PC-3 (cell line): ENCODE measurements at regions not wholly inside any gene's neighbourhood (a gene's known extent, or its start where the extent isn't known, plus 50 kb on each side); places are given as distances from the start of the nearest gene placed in this dataset.

Experiments used
- ATAC-seq: fragments of 200-7000 bp; cut with Tn5 transposase; 2 replicates; pipeline ENCODE4 v1.9.1; 2020; ENCODE audit warnings: mild to moderate bottlenecking, moderate library complexity
- BruUV-seq: library from RNA; stranded (reverse); fragments of 400-500 nt; replicated peaks from 2 replicates; lab custom pipeline; 2021; lab: Mats Ljungman, UMichigan
- CTCF ChIA-PET: fragments of 300-600 bp; sonication (Branson Sonifier 250); formaldehyde crosslinking; loops from one replicate; lab custom pipeline; 2022; ENCODE audit warnings: antibody characterized with exemption; lab: Charles Lee
- POLR2A ChIA-PET: fragments of 300-600 bp; sonication (Branson Sonifier 250); formaldehyde crosslinking; loops from one replicate; lab custom pipeline; 2022; ENCODE audit warnings: antibody characterized with exemption; ENCODE audit not compliant: unreplicated experiment; lab: Charles Lee
- DNase-seq: peaks from one replicate; pipeline ENCODE4 v3.0.0-alpha.2; 2015
- H2AFZ ChIP-seq: fragments of 300-600 bp; sonication (generic); 2 replicates; pipeline ENCODE4 v1.6.0; 2016; ENCODE audit warnings: antibody characterized with exemption, low read length
- H3F3A ChIP-seq: fragments of 300-600 bp; sonication (generic); one replicate; pipeline ENCODE4 v1.6.0; 2017; ENCODE audit warnings: antibody characterized with exemption, low read length, control low read depth, mild to moderate bottlenecking; ENCODE audit not compliant: unreplicated experiment
- H3K27ac ChIP-seq: fragments of 300-600 bp; sonication (generic); 2 replicates; pipeline ENCODE4 v1.5.1; 2016; ENCODE audit warnings: mild to moderate bottlenecking, low read length
- H3K27me3 ChIP-seq: fragments of 300-600 bp; sonication (generic); 2 replicates; pipeline ENCODE4 v1.6.1; 2016; ENCODE audit warnings: low read length, mixed read lengths
- H3K36me3 ChIP-seq: fragments of 300-600 bp; sonication (generic); 2 replicates; pipeline ENCODE4 v1.6.1; 2016; ENCODE audit warnings: low read depth, mixed run types, low read length, mixed read lengths
- H3K4me1 ChIP-seq: fragments of 300-600 bp; sonication (generic); 2 replicates; pipeline ENCODE4 v1.5.1; 2016; ENCODE audit warnings: low read length; ENCODE audit not compliant: insufficient read depth
- H3K4me2 ChIP-seq: fragments of 300-600 bp; sonication (generic); 2 replicates; pipeline ENCODE4 v1.6.0; 2016; ENCODE audit warnings: low read length
- H3K4me3 ChIP-seq: fragments of 300-600 bp; sonication (generic); 2 replicates; pipeline ENCODE4 v1.5.1; 2016; ENCODE audit warnings: mild to moderate bottlenecking, low read length, mixed read lengths
- H3K79me2 ChIP-seq: fragments of 300-600 bp; sonication (generic); 2 replicates; pipeline ENCODE4 v1.6.1; 2017; ENCODE audit warnings: low read length, mixed read lengths
- H3K9ac ChIP-seq: fragments of 300-600 bp; sonication (generic); 2 replicates; pipeline ENCODE4 v1.6.0; 2016; ENCODE audit warnings: mild to moderate bottlenecking, low read length
- H3K9me2 ChIP-seq: fragments of 300-600 bp; sonication (generic); replicated peaks from 2 replicates; pipeline ENCODE4 v1.6.1; 2016; ENCODE audit warnings: mixed run types, low read length, mixed read lengths
- H3K9me3 ChIP-seq: fragments of 300-600 bp; sonication (generic); 2 replicates; pipeline ENCODE4 v1.6.1; 2016; ENCODE audit warnings: low read length, mixed read lengths
- H4K20me1 ChIP-seq: fragments of 300-600 bp; sonication (generic); 2 replicates; pipeline ENCODE4 v1.6.1; 2016; ENCODE audit warnings: low read length, mixed read lengths
- EZH2 ChIP-seq: fragments of 300-600 bp; sonication (generic); IDR thresholded peaks from one replicate; pipeline ENCODE4 v1.6.1; 2017; ENCODE audit warnings: antibody characterized with exemption, mild to moderate bottlenecking, low read length; ENCODE audit not compliant: unreplicated experiment
- EZH2phosphoT487 ChIP-seq: fragments of 300-600 bp; sonication (generic); IDR thresholded peaks from 2 replicates; pipeline ENCODE4 v1.6.1; 2018; ENCODE audit warnings: mild to moderate bottlenecking, antibody characterized with exemption, low read length, borderline replicate concordance
- intact Hi-C: fragments of 100-400 bp; cut with micrococcal nuclease; formaldehyde crosslinking; loops from 2 replicates; pipeline ENCODE4 v1.9.0; 2023
- TF ChIP-seq, protein P1 (sequence below): fragments of 300-600 bp; sonication (generic); conservative IDR thresholded peaks from 2 replicates; pipeline ENCODE4 v1.5.1; 2017; ENCODE audit warnings: antibody characterized with exemption, low read depth, mild to moderate bottlenecking, low read length

- H2AFZ ChIP-seq: no peak overlapping the region
These were observed 213.8 kb upstream of the HAAO start for GRCh38 chr2:43005975-43006833.

DNA sequence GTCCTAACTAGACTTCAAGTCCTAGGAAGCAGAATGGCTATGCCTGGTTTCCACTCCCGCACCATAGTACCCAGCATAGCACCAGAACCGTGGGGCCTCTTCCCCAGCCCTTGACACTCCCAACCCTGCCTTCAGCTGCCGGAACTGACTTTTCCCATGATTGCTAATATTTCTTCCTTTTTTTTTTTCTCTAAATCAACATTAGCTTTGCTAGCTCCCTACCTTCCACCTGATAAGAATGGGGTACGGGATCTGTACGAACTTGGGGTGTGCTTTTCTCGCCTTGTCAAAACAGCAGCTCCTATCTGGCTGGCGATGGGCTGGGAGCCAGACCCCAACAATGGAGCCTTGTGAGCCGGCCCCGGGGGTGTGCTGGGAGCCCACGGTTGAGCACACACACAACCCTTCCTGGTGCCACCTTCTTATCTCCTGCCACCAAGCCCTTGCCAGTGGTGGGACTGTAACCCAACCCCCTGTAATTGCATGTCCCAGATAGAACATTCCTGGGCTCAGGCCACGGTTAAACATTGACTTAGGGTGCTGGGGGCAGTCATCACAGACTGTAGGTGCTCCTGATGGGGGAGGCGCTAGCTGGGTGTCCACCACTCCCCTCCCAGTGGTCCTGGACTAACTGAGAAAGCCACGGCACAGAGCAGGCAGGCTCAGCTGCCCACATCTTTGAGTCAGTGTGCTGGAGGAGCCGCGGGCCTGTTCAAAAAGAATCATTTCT lies 213.0 kb upstream of the HAAO start:
- no peak overlapping the region for H3K4me3 ChIP-seq
- POLR2A ChIA-PET: no interaction called here
- ATAC-seq (no peak), DNase-seq (no peak)
- no peaks in the 10 kb centered on the region for H3K9me2 ChIP-seq
- no peaks in the 10 kb centered on the region for H3K36me3 ChIP-seq
- TF ChIP-seq, protein P1, sequence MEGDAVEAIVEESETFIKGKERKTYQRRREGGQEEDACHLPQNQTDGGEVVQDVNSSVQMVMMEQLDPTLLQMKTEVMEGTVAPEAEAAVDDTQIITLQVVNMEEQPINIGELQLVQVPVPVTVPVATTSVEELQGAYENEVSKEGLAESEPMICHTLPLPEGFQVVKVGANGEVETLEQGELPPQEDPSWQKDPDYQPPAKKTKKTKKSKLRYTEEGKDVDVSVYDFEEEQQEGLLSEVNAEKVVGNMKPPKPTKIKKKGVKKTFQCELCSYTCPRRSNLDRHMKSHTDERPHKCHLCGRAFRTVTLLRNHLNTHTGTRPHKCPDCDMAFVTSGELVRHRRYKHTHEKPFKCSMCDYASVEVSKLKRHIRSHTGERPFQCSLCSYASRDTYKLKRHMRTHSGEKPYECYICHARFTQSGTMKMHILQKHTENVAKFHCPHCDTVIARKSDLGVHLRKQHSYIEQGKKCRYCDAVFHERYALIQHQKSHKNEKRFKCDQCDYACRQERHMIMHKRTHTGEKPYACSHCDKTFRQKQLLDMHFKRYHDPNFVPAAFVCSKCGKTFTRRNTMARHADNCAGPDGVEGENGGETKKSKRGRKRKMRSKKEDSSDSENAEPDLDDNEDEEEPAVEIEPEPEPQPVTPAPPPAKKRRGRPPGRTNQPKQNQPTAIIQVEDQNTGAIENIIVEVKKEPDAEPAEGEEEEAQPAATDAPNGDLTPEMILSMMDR: no peak
- TF ChIP-seq EZH2 (no peak), EZH2phosphoT487 (no peak)
- H2AFZ ChIP-seq: no peak overlapping the region
- no peak overlapping the region for H3K9ac ChIP-seq
- no peak overlapping the region for H3K27ac ChIP-seq
- no TSS peak for BruUV-seq
- no peaks in the 10 kb centered on the region for H3K27me3 ChIP-seq
- no peaks in the 10 kb centered on the region for H3K79me2 ChIP-seq
- no peaks in the 10 kb centered on the region for H3F3A ChIP-seq
- CTCF ChIA-PET: interaction anchor here (0.6 kb wide), 1 partner anchor 1026 kb away, joined by 3 read pairs; no protein-coding TSS in a partner anchor
- no peaks in the 10 kb centered on the region for H4K20me1 ChIP-seq
- no peaks in the 10 kb centered on the region for H3K9me3 ChIP-seq
- no peak overlapping the region for H3K4me2 ChIP-seq
- H3K4me1 ChIP-seq: peaks cover 5% of the 10 kb centered on the region
- intact Hi-C loops: no loop called here

More at GRCh38 chr2:43005975-43006833, 213.8 kb upstream of the HAAO start:
- BruUV-seq: no TSS peak
- CTCF ChIA-PET: interaction anchor here (0.6 to 0.7 kb wide), 2 partner anchors 18 to 1027 kb away, joined by 3 to 14 read pairs; no protein-coding TSS in a partner anchor
- no peaks in the 10 kb centered on the region for H3F3A ChIP-seq
- H3K27me3 ChIP-seq: no peaks in the 10 kb centered on the region
- no peaks in the 10 kb centered on the region for H3K79me2 ChIP-seq
- no peaks in the 10 kb centered on the region for H4K20me1 ChIP-seq
- H3K9ac ChIP-seq: no peak overlapping the region
- H3K9me2 ChIP-seq: no peaks in the 10 kb centered on the region
- intact Hi-C loops: no loop called here
- ATAC-seq (no peak), DNase-seq (no peak)
- no peak overlapping the region for H3K4me3 ChIP-seq
- H3K27ac ChIP-seq: no peak overlapping the region
- TF ChIP-seq EZH2: no peak
- no peak for TF ChIP-seq EZH2phosphoT487
- TF ChIP-seq, protein P1: no peak
- peaks cover 13% of the 10 kb centered on the region for H3K4me1 ChIP-seq
- H3K4me2 ChIP-seq: no peak overlapping the region
- H3K36me3 ChIP-seq: no peaks in the 10 kb centered on the region
- POLR2A ChIA-PET: no interaction called here
- H3K9me3 ChIP-seq: no peaks in the 10 kb centered on the region
